HepG2 (cell line): ENCODE measurements at regions not wholly inside any gene's neighbourhood (a gene's known extent, or its start where the extent isn't known, plus 50 kb on each side); places are given as distances from the start of the nearest gene placed in this dataset.

Experiments
- HMG20A ChIP-seq: IDR thresholded peaks from 2 replicates; pipeline ENCODE4 v1.6.1; 2016; ENCODE audit warnings: borderline replicate concordance
- KLF6 ChIP-seq: IDR thresholded peaks from 2 replicates; pipeline ENCODE4 v1.8.0; 2016; ENCODE audit warnings: missing biosample characterization, missing genetic modification reagents
- MTERF4 ChIP-seq: sonication (generic); formaldehyde crosslinking; IDR thresholded peaks from 2 replicates; pipeline ENCODE4 v1.8.0; 2023; ENCODE audit warnings: mild to moderate bottlenecking, missing genetic modification reagents
- MTF2 ChIP-seq: sonication (generic); formaldehyde crosslinking; IDR thresholded peaks from 2 replicates; pipeline ENCODE4 v1.5.0; 2020; ENCODE audit warnings: missing genetic modification reagents, borderline replicate concordance
- NKX3-1 ChIP-seq: sonication (generic); formaldehyde crosslinking; IDR thresholded peaks from 2 replicates; pipeline ENCODE4 v1.5.0; 2020; ENCODE audit warnings: missing genetic modification reagents
- PAX8 ChIP-seq: sonication (generic); formaldehyde crosslinking; IDR thresholded peaks from 2 replicates; pipeline ENCODE4 v1.8.0; 2022; ENCODE audit warnings: mild to moderate bottlenecking, missing genetic modification reagents, borderline replicate concordance
- SUZ12 ChIP-seq: fragments of 150-350 bp; IDR thresholded peaks from 2 replicates; pipeline ENCODE4 v1.6.1; 2014; ENCODE audit warnings: low read depth, low read length
- YEATS4 ChIP-seq: sonication (generic); formaldehyde crosslinking; IDR thresholded peaks from 2 replicates; pipeline ENCODE4 v1.4.0; 2020; ENCODE audit warnings: missing genetic modification reagents, borderline replicate concordance
- TF ChIP-seq, protein P1 (sequence below): IDR thresholded peaks from 2 replicates; pipeline ENCODE4 v1.6.1; 2012; ENCODE audit warnings: inconsistent platforms
- TF ChIP-seq, protein P2 (sequence below): sonication (generic); formaldehyde crosslinking; IDR thresholded peaks from 2 replicates; pipeline ENCODE4 v1.5.0; 2020; ENCODE audit warnings: mild to moderate bottlenecking, missing genetic modification reagents, moderate library complexity

DNA sequence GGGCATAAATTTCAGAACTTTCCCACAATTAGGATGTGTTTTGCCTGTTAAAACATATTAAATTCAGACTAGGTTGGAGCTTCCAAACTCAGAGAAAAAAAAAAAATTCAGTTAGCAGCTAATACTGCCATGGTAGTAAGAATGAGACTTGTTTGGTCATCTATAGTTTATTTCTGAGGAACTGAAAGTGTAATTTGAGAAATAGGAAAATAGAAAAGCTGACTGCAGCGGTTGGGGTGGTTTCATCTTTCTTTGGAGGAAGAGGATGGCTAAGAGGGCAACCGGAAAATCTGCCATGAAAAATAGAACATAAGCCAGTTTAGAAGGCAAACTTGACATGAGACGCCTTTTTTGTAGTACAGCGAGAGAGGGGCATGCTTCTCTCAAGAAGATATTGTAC lies 371.2 kb upstream of the ROBO2 start:
- no peak for TF ChIP-seq YEATS4 (CRISPR knock-in tag)
- no peak for TF ChIP-seq NKX3-1 (CRISPR knock-in tag)
- TF ChIP-seq KLF6, result no peak
- no peak for TF ChIP-seq MTERF4 (CRISPR knock-in tag)
- no peak for TF ChIP-seq PAX8 (CRISPR knock-in tag)
- no peak for TF ChIP-seq MTF2
- TF ChIP-seq, protein P1, sequence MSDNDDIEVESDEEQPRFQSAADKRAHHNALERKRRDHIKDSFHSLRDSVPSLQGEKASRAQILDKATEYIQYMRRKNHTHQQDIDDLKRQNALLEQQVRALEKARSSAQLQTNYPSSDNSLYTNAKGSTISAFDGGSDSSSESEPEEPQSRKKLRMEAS, result no peak
- no peak for TF ChIP-seq HMG20A (CRISPR knock-in tag)
- no peak for TF ChIP-seq SUZ12
- TF ChIP-seq, protein P2, sequence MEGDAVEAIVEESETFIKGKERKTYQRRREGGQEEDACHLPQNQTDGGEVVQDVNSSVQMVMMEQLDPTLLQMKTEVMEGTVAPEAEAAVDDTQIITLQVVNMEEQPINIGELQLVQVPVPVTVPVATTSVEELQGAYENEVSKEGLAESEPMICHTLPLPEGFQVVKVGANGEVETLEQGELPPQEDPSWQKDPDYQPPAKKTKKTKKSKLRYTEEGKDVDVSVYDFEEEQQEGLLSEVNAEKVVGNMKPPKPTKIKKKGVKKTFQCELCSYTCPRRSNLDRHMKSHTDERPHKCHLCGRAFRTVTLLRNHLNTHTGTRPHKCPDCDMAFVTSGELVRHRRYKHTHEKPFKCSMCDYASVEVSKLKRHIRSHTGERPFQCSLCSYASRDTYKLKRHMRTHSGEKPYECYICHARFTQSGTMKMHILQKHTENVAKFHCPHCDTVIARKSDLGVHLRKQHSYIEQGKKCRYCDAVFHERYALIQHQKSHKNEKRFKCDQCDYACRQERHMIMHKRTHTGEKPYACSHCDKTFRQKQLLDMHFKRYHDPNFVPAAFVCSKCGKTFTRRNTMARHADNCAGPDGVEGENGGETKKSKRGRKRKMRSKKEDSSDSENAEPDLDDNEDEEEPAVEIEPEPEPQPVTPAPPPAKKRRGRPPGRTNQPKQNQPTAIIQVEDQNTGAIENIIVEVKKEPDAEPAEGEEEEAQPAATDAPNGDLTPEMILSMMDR (CRISPR knock-in tag), result no peak
